Right renal pelvis (tissue), 4 donors: ENCODE measurements at regions not wholly inside any gene's neighbourhood (a gene's known extent, or its start where the extent isn't known, plus 50 kb on each side); places are given as distances from the start of the nearest gene placed in this dataset.
A peak's percentile ranks its signal among the peaks of the same experiment; 100 is the strongest.

ENCODE experiments used
- DNase-seq, 4 donors: peaks; one replicate each; pipeline ENCODE4 v3.0.0-alpha.2; 2013; ENCODE audit warnings: low read depth in 4 of 4, low spot score in 3 of 4, missing footprints in 1 of 4

DNA sequence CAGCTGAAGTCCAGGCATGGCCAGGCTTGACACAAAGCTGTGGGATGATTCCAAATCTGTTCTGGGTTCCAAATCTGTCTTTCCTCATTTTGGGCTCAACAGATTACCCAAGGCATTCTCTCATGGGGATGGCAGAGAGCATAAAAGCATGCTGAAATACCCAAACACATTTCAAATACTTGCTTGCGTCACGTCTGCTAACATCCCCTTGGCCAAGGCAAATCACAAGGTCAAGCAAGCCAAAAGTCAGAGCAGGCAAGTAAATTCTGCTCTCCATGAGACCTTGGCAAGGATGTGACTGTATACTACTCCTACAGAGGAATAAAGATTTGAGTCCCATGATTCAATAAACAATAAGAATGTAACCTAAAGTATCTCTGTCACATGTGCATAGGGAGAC, 306.7 kb downstream of the EPB41L4A start:
- DNase-seq: no peak

GRCh38 chr5:112109331-112110007, 309.6 kb downstream of the EPB41L4A start:
- no peak for DNase-seq

- DNase-seq: no peak
Measured at GRCh38 chr5:112106878-112107277, 312.2 kb downstream of the EPB41L4A start.

GRCh38 chr5:112097768-112098167, 321.3 kb downstream of the EPB41L4A start:
- DNase-seq: no peak

- DNase-seq: no peak
Measured at GRCh38 chr5:112087222-112087621, 330.2 kb upstream of the NREP start.

DNA sequence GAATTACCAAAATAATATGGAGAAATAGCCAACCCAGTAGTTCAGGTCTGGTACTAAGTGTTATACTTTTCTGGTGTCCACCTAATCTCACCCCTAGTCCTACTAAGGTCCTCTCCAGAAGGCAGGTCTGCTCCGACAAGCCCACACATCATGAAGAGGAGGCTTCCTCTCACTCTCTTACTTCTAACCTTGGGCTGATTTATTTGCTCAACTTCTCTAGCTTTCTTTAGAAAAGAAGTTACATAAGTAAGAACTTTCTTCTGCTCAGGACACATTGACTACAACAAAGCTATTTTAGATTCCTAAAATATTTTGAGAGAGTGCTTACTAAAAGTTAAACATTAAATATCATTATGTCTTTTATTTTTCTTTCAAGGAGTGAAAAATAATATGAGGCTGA, 329.7 kb upstream of the NREP start:
- DNase-seq: no peak

DNA sequence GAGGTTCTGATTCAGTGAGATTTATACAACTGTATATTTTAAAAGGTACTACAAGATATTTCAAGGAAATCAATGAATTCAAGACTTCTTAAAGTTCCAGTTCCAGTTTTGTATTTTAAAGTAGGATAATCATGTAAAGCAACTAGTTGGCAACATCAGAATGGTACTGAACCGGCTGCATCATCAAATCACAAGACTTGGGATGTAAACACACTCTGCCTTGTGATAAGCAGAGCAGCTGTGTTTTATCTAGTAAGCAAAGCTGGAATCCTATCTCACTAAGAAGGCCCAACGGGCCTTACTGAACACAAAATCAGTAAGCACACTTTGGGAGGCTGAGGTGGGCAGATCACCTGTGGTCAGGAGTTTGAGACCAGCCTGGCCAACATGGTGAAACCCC, 327.2 kb upstream of the NREP start:
- DNase-seq: no peak

DNA sequence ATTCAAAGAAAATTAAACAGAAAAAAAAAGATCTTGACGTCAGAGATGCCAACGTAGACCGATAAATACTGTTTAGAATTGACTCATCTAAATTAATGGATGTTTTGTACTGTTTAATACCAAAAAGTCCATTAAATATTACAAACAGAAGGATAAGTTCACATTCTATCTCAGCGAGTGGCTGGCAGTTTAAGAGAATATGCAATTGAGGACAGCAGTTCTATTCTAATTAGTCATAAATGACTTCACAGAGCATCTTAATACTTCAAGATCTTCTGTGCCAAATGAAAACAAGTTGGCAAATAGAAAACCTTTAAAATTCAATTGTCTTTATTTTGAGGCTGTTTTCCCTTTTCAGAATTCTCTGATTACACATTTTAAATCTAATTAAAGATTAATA, 326.6 kb upstream of the NREP start:
- no peak for DNase-seq

DNA sequence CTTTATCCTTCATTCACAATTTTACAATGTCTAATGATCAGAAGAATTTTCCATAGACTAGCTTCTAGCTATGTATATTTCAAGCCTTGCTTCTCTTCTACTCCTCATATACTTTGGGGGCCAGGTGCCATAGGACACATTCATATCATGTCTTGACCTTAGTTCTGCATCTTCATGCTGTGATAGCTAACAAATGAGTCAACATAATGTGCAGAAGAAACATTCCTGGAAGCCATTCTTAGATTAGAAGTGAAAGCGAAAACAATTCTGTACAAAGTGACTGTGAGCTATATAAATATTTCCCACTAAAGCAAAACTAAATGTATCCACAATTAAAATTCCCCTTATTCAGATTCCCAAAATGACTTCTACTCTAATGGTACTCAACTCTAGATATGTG, 320.2 kb upstream of the NREP start:
- DNase-seq: no peak

DNA sequence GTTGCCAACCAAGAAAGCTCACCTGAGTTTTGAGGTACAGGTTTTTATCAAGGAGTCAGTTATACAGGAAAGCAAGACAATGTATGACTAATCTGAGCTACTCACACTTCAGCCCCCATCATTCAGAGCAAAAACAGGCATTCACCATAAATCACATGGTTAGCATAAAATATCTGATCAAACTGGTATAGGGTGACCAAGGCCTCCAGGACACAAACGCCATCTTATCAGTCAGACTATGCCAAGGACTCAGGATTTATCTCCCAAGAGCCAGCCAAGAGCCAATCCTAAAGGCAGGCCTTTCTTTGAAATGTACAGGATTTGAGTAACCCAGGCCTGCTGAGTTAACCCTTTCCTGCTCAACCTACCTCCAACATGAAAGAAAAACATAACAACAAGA, 313.0 kb upstream of the NREP start:
- DNase-seq: no peak

- DNase-seq: no peak
Measured at GRCh38 chr5:112069329-112069728, 312.3 kb upstream of the NREP start.

GRCh38 chr5:112068593-112068992, 311.6 kb upstream of the NREP start:
- DNase-seq: no peak

GRCh38 chr5:112065781-112066180, 308.8 kb upstream of the NREP start:
- DNase-seq: peak in 3 of 4 donors; percentile 23 to 47 (median 38)

DNA sequence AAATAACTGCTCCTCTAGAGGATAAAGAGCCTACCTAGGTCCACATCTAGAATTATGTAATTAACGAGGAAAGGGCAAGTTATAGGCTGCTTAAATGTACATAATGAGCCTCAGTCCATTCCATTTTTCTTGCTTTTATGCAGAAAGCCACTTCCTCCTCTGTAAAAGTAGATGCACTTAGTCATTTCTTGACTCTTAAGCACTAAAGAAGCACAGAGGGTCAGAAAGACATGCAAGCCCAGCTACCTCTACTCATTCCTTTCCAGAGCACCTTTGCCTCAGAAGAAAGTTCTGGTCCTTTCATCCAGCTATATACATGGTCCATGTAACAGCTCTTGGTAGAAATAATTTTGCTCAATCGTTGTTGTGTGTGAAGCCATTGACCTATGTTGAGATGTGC, 308.0 kb upstream of the NREP start:
- DNase-seq: no peak

DNA sequence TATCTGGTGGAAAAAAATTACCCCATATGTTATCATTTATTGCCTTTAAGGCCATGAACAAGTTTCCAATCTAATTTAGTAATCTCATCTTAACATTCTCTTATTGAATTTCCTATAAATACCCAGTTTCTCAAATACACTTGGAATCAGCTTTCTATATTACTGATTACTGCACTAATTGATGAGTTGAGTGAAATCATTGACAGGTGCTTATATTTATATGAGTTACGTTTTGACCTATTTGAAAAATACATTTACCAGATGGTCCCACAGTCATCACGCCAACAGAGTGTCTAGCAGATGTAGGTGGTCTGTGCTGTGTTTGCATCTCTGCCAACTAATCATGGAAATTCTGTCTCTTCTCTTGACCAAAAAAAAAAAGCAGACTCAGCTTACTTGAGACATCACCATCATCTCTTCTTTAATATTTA, 307.3 kb upstream of the NREP start:
- no peak for DNase-seq

GRCh38 chr5:112063856-112064255, 306.9 kb upstream of the NREP start:
- no peak for DNase-seq

DNA sequence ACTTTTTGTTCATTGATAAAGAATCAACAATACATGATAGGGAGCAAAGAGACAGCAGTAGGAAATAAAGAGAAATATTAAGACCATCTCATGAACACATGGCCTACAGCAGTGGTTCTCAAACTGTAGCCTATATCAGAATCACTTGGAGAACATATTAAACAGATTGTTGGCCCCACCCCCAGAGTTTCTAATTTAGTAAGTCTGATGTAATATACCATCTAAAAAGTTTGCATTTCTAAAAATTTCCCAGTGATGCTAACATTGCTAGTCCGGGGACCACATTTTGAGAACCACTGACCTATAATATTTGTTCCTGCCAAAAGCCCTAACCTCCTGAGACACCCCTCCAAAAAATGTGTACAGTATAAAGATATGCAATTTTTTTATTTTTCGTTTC, 306.2 kb upstream of the NREP start:
- no peak for DNase-seq

- no peak for DNase-seq
Measured at GRCh38 chr5:112062181-112062580, 305.2 kb upstream of the NREP start.

GRCh38 chr5:112061666-112062065, 304.7 kb upstream of the NREP start:
- no peak for DNase-seq

- DNase-seq: no peak
Measured at GRCh38 chr5:112059579-112060135, 302.7 kb upstream of the NREP start.

- DNase-seq: no peak
Measured at GRCh38 chr5:112049738-112050137, 292.7 kb upstream of the NREP start.

GRCh38 chr5:112036206-112036605, 279.2 kb upstream of the NREP start:
- DNase-seq: no peak
